ENCODE measurements at regions not wholly inside any gene's neighbourhood (a gene's known extent, or its start where the extent isn't known, plus 50 kb on each side); places are given as distances from the start of the nearest gene placed in this dataset.
"Not testable (repeated sequence)": the region's sequence is repeated elsewhere in the genome, so short reads cannot be mapped to it uniquely, and the experiment has no call there.

GRCh38 chr2:83959266-83959665 lies 499.8 kb downstream of the SUCLG1 start:
- no peak for DNase-seq

GRCh38 chr2:83956991-83957390 lies 502.1 kb downstream of the SUCLG1 start:
- no peak for DNase-seq

GRCh38 chr2:83953697-83954096 lies 505.4 kb downstream of the SUCLG1 start:
- DNase-seq, result no peak

GRCh38 chr2:83951378-83951947 lies 507.6 kb downstream of the SUCLG1 start:
- DNase-seq, result no peak

- no peak for DNase-seq
Observed at GRCh38 chr2:83949361-83949760, 509.7 kb downstream of the SUCLG1 start.

GRCh38 chr2:83944191-83944590 lies 514.9 kb downstream of the SUCLG1 start:
- DNase-seq, result no peak

- DNase-seq, result no peak
Observed at GRCh38 chr2:83943265-83943664, 515.8 kb downstream of the SUCLG1 start.

- no peak for DNase-seq
Observed at GRCh38 chr2:83941886-83942285, 517.2 kb downstream of the SUCLG1 start.

- DNase-seq, result no peak
Observed at GRCh38 chr2:83933749-83934148, 525.3 kb downstream of the SUCLG1 start.

- no peak for DNase-seq
Observed at GRCh38 chr2:83923531-83923930, 535.5 kb downstream of the SUCLG1 start.

GRCh38 chr2:83916559-83916958 lies 542.5 kb downstream of the SUCLG1 start:
- DNase-seq, result no peak

GRCh38 chr2:83915381-83915780 lies 543.7 kb downstream of the SUCLG1 start:
- DNase-seq, result no peak

- DNase-seq, result no peak
Observed at GRCh38 chr2:83908750-83909149, 550.3 kb downstream of the SUCLG1 start.

GRCh38 chr2:83901317-83901716 lies 557.8 kb downstream of the SUCLG1 start:
- DNase-seq, result no peak

GRCh38 chr2:83900862-83901261 lies 558.2 kb downstream of the SUCLG1 start:
- no peak for DNase-seq

GRCh38 chr2:83899271-83899670 lies 559.8 kb downstream of the SUCLG1 start:
- no peak for DNase-seq

GRCh38 chr2:83894976-83895375 lies 564.1 kb downstream of the SUCLG1 start:
- no peak for DNase-seq

GRCh38 chr2:83887757-83888156 lies 571.3 kb downstream of the SUCLG1 start:
- DNase-seq, result no peak

GRCh38 chr2:83879127-83879526 lies 580.0 kb downstream of the SUCLG1 start:
- DNase-seq, result no peak

- not testable (repeated sequence) for DNase-seq
Observed at GRCh38 chr2:83877261-83877660, 581.8 kb downstream of the SUCLG1 start.

GRCh38 chr2:83874712-83875430 lies 584.2 kb downstream of the SUCLG1 start:
- no peak for DNase-seq

- DNase-seq, result no peak
Observed at GRCh38 chr2:83874066-83874465, 585.0 kb downstream of the SUCLG1 start.

- no peak for DNase-seq
Observed at GRCh38 chr2:83873110-83873509, 586.0 kb downstream of the SUCLG1 start.

- DNase-seq, result no peak
Observed at GRCh38 chr2:83866211-83866610, 592.9 kb downstream of the SUCLG1 start.

- DNase-seq, result no peak
Observed at GRCh38 chr2:83862600-83862999, 596.5 kb downstream of the SUCLG1 start.

All from stimulated activated CD4-positive, alpha-beta T cell treated with anti-CD3 and anti-CD28 coated beads, Interleukin-2, amount 100 ng/mL, for 48 hours (primary cell).